ENCODE measurements at regions not wholly inside any gene's neighbourhood (a gene's known extent, or its start where the extent isn't known, plus 50 kb on each side); places are given as distances from the start of the nearest gene placed in this dataset.

DNA sequence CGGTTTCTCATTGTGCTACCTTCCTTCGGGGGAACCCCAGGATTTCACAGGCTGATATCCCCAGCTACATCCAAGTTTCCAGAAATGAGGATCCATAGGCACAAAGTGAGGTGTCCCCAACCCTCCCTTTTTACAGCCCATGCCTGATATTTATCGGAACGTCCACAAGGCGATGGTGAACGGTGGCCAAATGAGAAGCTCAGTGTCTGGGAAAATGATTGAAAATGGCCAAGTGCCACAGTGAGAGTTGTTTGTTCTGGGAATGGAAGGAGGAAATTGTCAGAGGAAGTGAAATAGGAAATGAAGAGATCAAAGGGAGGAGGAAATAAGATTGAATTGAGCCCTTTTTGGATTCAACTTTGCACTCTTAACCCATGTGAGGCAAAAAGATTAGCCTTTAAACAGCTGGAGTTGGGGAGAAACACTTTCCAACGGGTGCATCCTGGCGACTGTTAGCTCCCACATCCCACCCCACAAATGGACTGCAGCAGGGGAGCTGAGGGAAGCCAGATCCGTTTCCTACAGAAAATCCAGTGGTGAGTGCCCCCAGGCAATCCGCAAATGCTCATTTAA is 294.4 kb upstream of the IRX5 start:
- TF ChIP-seq EZH2phosphoT487 (IDR thresholded peaks at IDR 0.05; ENCODE audit: insufficient read depth, low read depth) (no peak), EZH2 (IDR thresholded peaks at IDR 0.05; ENCODE audit: insufficient read depth, poor library complexity, severe bottlenecking) (no peak)

Measured in GM23248 (cell line).